HL-60 (cell line): ENCODE measurements at regions not wholly inside any gene's neighbourhood (a gene's known extent, or its start where the extent isn't known, plus 50 kb on each side); places are given as distances from the start of the nearest gene placed in this dataset.

ENCODE experiments used
- DNase-seq, 2 experiments: peaks; one replicate each; pipeline ENCODE4 v3.0.0-alpha.2; 2010 to 2020; ENCODE audit warnings: low read depth in 1 of 2, low spot score in 1 of 2
- H3K27ac ChIP-seq: fragments of 250-450 bp; sonication (Bioruptor Pico); replicated peaks from 2 replicates; pipeline ENCODE4 v1.5.1; 2020; ENCODE audit warnings: mild to moderate bottlenecking, moderate library complexity
- H3K27me3 ChIP-seq: fragments of 250-450 bp; sonication (Bioruptor Pico); 2 replicates; pipeline ENCODE4 v1.5.1; 2021; ENCODE audit warnings: mild to moderate bottlenecking, moderate library complexity; ENCODE audit not compliant: insufficient read depth, poor library complexity, severe bottlenecking
- H3K4me3 ChIP-seq: replicated peaks from 2 replicates; pipeline ENCODE4 v1.5.1; 2011; ENCODE audit warnings: mild to moderate bottlenecking, control low read depth, low read length; ENCODE audit not compliant: insufficient read depth
- CTCF ChIP-seq: IDR thresholded peaks from one replicate; pipeline ENCODE4 v1.5.1; 2011; ENCODE audit warnings: low read length, control low read depth, inconsistent platforms; ENCODE audit not compliant: insufficient read depth
- GABPA ChIP-seq: IDR thresholded peaks from 2 replicates; pipeline ENCODE4 v1.6.1; 2012; ENCODE audit warnings: low read depth
- POLR2AphosphoS5 ChIP-seq: IDR thresholded peaks from 2 replicates; pipeline ENCODE4 v1.6.1; 2012; ENCODE audit warnings: low read depth
- REST ChIP-seq: IDR thresholded peaks from 2 replicates; pipeline ENCODE4 v1.6.1; 2012; ENCODE audit warnings: low read depth; ENCODE audit not compliant: insufficient replicate concordance
- SPI1 ChIP-seq: IDR thresholded peaks from 2 replicates; pipeline ENCODE4 v1.6.1; 2012; ENCODE audit warnings: low read depth, mild to moderate bottlenecking, borderline replicate concordance

GRCh38 chr2:18123211-18123570 is 244.7 kb downstream of the KCNS3 start:
- H3K4me3 ChIP-seq = no peak overlapping the region
- TF ChIP-seq POLR2AphosphoS5 (no peak), REST (no peak), CTCF (no peak), SPI1 (no peak), GABPA (no peak)
- peaks cover 3% of the 10 kb centered on the region for H3K27me3 ChIP-seq
- no peak for DNase-seq
- H3K27ac ChIP-seq = no peak overlapping the region

GRCh38 chr2:18122544-18123210 is 244.2 kb downstream of the KCNS3 start:
- no peak for DNase-seq
- peaks cover 3% of the 10 kb centered on the region for H3K27me3 ChIP-seq

More at GRCh38 chr2:18122544-18123210, 244.2 kb downstream of the KCNS3 start:
- Histone ChIP-seq H3K27ac (no peak overlapping the region), H3K4me3 (no peak overlapping the region)
- no peak for TF ChIP-seq REST
- TF ChIP-seq SPI1 = no peak
- no peak for TF ChIP-seq GABPA
- TF ChIP-seq CTCF = no peak
- TF ChIP-seq POLR2AphosphoS5 = no peak
